Transverse colon (tissue), 4 donors: ENCODE measurements at regions not wholly inside any gene's neighbourhood (a gene's known extent, or its start where the extent isn't known, plus 50 kb on each side); places are given as distances from the start of the nearest gene placed in this dataset.

ENCODE experiments used
- POLR2A ChIP-seq: fragments of 450-650 bp; IDR thresholded peaks from one replicate; pipeline ENCODE4 v1.6.1; 2016; ENCODE audit warnings: antibody characterized with exemption, mild to moderate bottlenecking, moderate library complexity
- POLR2AphosphoS5 ChIP-seq, 3 donors: sonication (generic); formaldehyde crosslinking; IDR thresholded peaks; one replicate each; pipeline ENCODE4 v1.6.1; 2016; ENCODE audit warnings: antibody characterized with exemption in 3 of 3
- TF ChIP-seq, protein P1 (sequence below), 5 experiments: fragments of 200-600 bp in 3 of 5; fragments of 450-650 bp in 2 of 5; sonication (generic) in 3 of 5; IDR thresholded peaks; 1 replicate in 2 of 5; 2 replicates in 3 of 5; pipeline ENCODE4 v1.5.1; 2016 to 2017; ENCODE audit warnings: antibody characterized with exemption in 5 of 5, inconsistent platforms in 3 of 5, mild to moderate bottlenecking in 2 of 5, moderate library complexity in 1 of 5

- TF ChIP-seq, protein P1, sequence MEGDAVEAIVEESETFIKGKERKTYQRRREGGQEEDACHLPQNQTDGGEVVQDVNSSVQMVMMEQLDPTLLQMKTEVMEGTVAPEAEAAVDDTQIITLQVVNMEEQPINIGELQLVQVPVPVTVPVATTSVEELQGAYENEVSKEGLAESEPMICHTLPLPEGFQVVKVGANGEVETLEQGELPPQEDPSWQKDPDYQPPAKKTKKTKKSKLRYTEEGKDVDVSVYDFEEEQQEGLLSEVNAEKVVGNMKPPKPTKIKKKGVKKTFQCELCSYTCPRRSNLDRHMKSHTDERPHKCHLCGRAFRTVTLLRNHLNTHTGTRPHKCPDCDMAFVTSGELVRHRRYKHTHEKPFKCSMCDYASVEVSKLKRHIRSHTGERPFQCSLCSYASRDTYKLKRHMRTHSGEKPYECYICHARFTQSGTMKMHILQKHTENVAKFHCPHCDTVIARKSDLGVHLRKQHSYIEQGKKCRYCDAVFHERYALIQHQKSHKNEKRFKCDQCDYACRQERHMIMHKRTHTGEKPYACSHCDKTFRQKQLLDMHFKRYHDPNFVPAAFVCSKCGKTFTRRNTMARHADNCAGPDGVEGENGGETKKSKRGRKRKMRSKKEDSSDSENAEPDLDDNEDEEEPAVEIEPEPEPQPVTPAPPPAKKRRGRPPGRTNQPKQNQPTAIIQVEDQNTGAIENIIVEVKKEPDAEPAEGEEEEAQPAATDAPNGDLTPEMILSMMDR (IDR thresholded peaks at IDR 0.05), result no peak
- TF ChIP-seq POLR2AphosphoS5 (IDR thresholded peaks at IDR 0.05), result no peak
- TF ChIP-seq POLR2A, result no peak
These were observed 50.6 kb upstream of the RET start for GRCh38 chr10:43026039-43026973.
